ENCODE measurements at regions not wholly inside any gene's neighbourhood (a gene's known extent, or its start where the extent isn't known, plus 50 kb on each side); places are given as distances from the start of the nearest gene placed in this dataset.

DNA sequence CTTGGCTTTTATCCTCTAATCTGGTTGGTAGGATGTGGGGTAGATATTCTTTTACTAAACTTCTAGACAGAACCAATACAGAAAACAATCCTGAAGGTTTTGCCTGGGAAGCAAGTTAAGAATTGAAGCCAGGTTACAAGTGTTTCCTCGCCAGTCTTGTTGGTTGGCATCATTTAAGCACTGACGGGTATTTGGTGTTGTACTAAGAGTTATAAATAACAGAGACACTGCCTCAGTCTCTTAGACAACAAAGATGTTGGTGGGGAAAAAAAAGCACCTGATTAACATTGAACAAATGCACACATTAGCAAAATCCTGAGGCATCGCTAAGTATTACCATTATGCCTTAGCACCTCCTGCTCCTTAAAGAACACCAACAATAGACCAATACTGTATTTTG lies 272.2 kb downstream of the BRINP2 start:
- no peak overlapping the region for H3K4me3 ChIP-seq (ENCODE audit: low read depth, low read length)
- no peak for DNase-seq (ENCODE audit: low read depth)
- no peak for TF ChIP-seq MYC (IDR thresholded peaks at IDR 0.05; ENCODE audit: low read depth, low read length)
- TF ChIP-seq, protein P1, sequence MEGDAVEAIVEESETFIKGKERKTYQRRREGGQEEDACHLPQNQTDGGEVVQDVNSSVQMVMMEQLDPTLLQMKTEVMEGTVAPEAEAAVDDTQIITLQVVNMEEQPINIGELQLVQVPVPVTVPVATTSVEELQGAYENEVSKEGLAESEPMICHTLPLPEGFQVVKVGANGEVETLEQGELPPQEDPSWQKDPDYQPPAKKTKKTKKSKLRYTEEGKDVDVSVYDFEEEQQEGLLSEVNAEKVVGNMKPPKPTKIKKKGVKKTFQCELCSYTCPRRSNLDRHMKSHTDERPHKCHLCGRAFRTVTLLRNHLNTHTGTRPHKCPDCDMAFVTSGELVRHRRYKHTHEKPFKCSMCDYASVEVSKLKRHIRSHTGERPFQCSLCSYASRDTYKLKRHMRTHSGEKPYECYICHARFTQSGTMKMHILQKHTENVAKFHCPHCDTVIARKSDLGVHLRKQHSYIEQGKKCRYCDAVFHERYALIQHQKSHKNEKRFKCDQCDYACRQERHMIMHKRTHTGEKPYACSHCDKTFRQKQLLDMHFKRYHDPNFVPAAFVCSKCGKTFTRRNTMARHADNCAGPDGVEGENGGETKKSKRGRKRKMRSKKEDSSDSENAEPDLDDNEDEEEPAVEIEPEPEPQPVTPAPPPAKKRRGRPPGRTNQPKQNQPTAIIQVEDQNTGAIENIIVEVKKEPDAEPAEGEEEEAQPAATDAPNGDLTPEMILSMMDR (IDR thresholded peaks at IDR 0.05; ENCODE audit: low read depth, low read length) = no peak
- TF ChIP-seq, protein P2, sequence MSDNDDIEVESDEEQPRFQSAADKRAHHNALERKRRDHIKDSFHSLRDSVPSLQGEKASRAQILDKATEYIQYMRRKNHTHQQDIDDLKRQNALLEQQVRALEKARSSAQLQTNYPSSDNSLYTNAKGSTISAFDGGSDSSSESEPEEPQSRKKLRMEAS (IDR thresholded peaks at IDR 0.05; ENCODE audit: low read depth, low read length) = no peak
- no peak for TF ChIP-seq POLR2A (IDR thresholded peaks at IDR 0.05; ENCODE audit: extremely low read depth, insufficient read length)

DNA sequence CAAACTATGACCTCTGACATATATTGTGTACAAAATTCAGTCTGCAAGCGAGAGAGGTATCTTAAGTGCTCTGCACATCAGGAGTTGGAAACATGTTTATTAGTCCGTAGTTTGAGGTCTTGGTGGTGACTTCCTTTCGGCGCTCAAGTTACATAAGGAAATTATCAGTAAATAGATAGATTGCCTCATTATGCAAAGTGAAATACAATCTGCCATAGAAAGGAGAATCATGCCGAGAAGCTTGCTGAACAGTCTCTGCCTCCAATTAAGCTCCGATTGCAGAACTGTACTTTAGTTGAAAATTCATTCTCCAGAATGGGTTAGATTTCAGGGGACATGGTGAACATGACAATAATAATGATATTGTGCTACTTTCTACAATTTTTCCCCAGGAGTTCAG lies 271.8 kb downstream of the BRINP2 start:
- no peak for DNase-seq (ENCODE audit: low read depth)
- TF ChIP-seq, protein P2 (IDR thresholded peaks at IDR 0.05; ENCODE audit: low read depth, low read length) = no peak
- TF ChIP-seq, protein P1 (IDR thresholded peaks at IDR 0.05; ENCODE audit: low read depth, low read length) = no peak
- TF ChIP-seq MYC (IDR thresholded peaks at IDR 0.05; ENCODE audit: low read depth, low read length) (no peak), POLR2A (IDR thresholded peaks at IDR 0.05; ENCODE audit: extremely low read depth, insufficient read length) (no peak)

DNA sequence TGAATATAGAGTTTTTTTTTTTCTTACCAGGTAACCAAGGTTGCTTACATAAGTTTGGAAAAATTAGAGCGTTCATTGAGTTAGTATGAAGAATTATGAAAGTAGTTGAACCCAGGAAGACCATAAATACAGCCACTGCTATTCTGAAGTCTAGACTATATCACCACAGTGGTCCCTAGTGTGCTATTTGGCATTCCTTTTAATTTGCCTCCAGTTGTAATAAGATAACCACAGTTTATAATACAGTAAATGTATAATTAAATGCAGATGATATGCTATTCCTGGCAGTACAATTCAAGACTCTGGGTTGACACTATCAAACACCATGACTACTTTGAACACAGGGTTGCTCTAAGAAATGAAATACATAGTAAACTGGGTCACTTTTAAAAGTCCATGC lies 270.5 kb downstream of the BRINP2 start:
- DNase-seq (ENCODE audit: low read depth) = no peak
- no peak overlapping the region for H3K4me3 ChIP-seq (ENCODE audit: low read depth, low read length)

More for the DNA sequence above, 271.8 kb downstream of the BRINP2 start:
- H3K4me3 ChIP-seq (ENCODE audit: low read depth, low read length) = no peak overlapping the region

DNA sequence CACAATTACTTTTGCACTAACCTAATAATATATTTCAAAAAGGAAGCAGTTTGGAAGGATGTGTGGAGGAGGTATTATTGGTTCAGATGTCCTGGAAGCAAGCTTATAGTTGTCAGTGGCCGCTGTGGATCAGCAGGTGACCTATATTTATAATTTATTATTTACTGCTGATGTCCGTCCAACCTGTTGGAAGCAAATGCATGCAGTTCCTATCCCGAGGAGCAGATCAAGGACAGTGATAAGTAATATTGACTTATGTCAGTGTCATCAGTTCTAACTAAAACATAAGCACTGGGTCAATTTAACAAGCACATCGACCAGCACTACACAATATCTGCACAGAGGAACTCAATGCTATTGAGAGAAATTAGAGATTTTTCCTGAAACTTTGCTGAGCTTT lies 270.1 kb downstream of the BRINP2 start:
- H3K4me3 ChIP-seq (ENCODE audit: low read depth, low read length) = no peak overlapping the region
- TF ChIP-seq MYC (IDR thresholded peaks at IDR 0.05; ENCODE audit: low read depth, low read length) (no peak), POLR2A (IDR thresholded peaks at IDR 0.05; ENCODE audit: extremely low read depth, insufficient read length) (no peak)
- TF ChIP-seq, protein P2 (IDR thresholded peaks at IDR 0.05; ENCODE audit: low read depth, low read length) = no peak
- TF ChIP-seq, protein P1 (IDR thresholded peaks at IDR 0.05; ENCODE audit: low read depth, low read length) = no peak
- DNase-seq (ENCODE audit: low read depth) = no peak

More for the DNA sequence above, 270.5 kb downstream of the BRINP2 start:
- no peak for TF ChIP-seq POLR2A (IDR thresholded peaks at IDR 0.05; ENCODE audit: extremely low read depth, insufficient read length)

DNA sequence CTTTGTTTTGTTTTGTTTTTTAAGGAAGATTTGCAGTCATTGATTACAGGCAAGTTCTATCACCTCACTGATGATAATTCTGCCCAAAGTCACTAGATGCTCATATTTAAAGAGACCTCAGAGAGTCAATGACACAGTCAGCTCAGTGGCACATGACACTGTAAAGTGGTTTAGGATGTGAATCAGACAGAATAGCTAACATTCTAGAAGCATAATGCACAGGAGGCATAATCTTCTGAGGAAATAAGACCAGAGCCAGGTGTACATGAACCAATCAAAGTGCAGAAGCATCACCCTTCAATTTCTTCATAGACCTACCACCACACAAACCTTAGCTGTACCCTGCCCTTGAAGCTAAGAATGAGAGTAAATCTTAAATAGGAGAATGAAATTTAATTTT lies 268.5 kb downstream of the BRINP2 start:
- TF ChIP-seq POLR2A (IDR thresholded peaks at IDR 0.05; ENCODE audit: extremely low read depth, insufficient read length) (no peak), MYC (IDR thresholded peaks at IDR 0.05; ENCODE audit: low read depth, low read length) (no peak)
- TF ChIP-seq, protein P2 (IDR thresholded peaks at IDR 0.05; ENCODE audit: low read depth, low read length) = no peak
- TF ChIP-seq, protein P1 (IDR thresholded peaks at IDR 0.05; ENCODE audit: low read depth, low read length) = no peak
- no peak for DNase-seq (ENCODE audit: low read depth)
- no peak overlapping the region for H3K4me3 ChIP-seq (ENCODE audit: low read depth, low read length)

DNA sequence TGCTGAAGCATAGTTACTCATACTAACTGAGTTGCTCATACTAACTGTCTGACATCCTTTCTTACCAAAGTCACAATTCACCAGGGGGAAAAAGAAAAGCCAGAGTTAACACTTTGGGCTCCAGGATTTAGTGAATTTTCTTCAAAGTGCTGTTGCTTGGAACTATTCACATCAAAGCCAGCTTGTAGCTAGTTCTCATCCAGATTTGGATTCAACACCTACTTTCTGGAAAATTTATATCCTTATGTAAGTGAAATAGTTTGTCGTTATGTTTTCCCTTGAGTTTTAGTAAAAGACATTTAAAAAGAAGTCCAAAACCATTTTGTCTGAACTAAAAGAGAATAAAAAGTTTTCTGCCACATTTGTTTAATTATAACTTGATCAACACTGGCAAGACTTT lies 264.6 kb downstream of the BRINP2 start:
- no peak for DNase-seq (ENCODE audit: low read depth)
- H3K4me3 ChIP-seq (ENCODE audit: low read depth, low read length) = no peak overlapping the region
- TF ChIP-seq, protein P2 (IDR thresholded peaks at IDR 0.05; ENCODE audit: low read depth, low read length) = no peak
- TF ChIP-seq MYC (IDR thresholded peaks at IDR 0.05; ENCODE audit: low read depth, low read length) = no peak
- TF ChIP-seq POLR2A (IDR thresholded peaks at IDR 0.05; ENCODE audit: extremely low read depth, insufficient read length) = no peak
- TF ChIP-seq, protein P1 (IDR thresholded peaks at IDR 0.05; ENCODE audit: low read depth, low read length) = no peak
